ENCODE measurements at regions not wholly inside any gene's neighbourhood (a gene's known extent, or its start where the extent isn't known, plus 50 kb on each side); places are given as distances from the start of the nearest gene placed in this dataset.

GRCh38 chr6:81381382-81381916, 371.0 kb downstream of the TENT5A start:
- TF ChIP-seq CTCF (IDR thresholded peaks at IDR 0.05) (no peak), POLR2A (IDR thresholded peaks at IDR 0.05) (no peak)

Measured in stomach (tissue), 4 donors.